Endothelial cell of umbilical vein (primary cell): ENCODE measurements at regions not wholly inside any gene's neighbourhood (a gene's known extent, or its start where the extent isn't known, plus 50 kb on each side); places are given as distances from the start of the nearest gene placed in this dataset.

Experiments used
- BruUV-seq: library from RNA; stranded (reverse); fragments of 400-500 nt; replicated peaks from 2 replicates; lab custom pipeline; 2021; lab: Mats Ljungman, UMichigan
- CTCF ChIA-PET: fragments of 300-600, 350-600 bp; sonication (Branson Sonifier 250); formaldehyde crosslinking; loops from one replicate; lab custom pipeline; 2021; ENCODE audit warnings: antibody characterized with exemption, inconsistent platforms; lab: Charles Lee
- POLR2A ChIA-PET: fragments of 300-600, 350-600 bp; sonication (Branson Sonifier 250); formaldehyde crosslinking; loops from one replicate; lab custom pipeline; 2021; ENCODE audit warnings: antibody characterized with exemption, inconsistent platforms; lab: Charles Lee
- DNase-seq: peaks from one replicate; pipeline ENCODE4 v3.0.0-alpha.2; 2011; ENCODE audit warnings: low read depth, low spot score
- FAIRE-seq: peaks from 2 replicates; lab custom pipeline; 2011; peaks lifted over from hg19 to GRCh38; lab: Jason Lieb, UNC
- H2AFZ ChIP-seq: 2 replicates; pipeline ENCODE4 v1.6.0; 2012; ENCODE audit warnings: low read depth, low read length, control low read depth, inconsistent platforms
- H3K27ac ChIP-seq: 2 replicates; pipeline ENCODE4 v1.5.1; 2011; ENCODE audit warnings: low read depth, mild to moderate bottlenecking, control low read depth, low read length, moderate library complexity; ENCODE audit not compliant: insufficient read depth
- H3K27me3 ChIP-seq, 2 experiments: 2 replicates each; pipeline versions ENCODE4 v1.6.0 to v1.6.1; 2011; ENCODE audit warnings: low read length in 2 of 2, mixed read lengths in 1 of 2; ENCODE audit not compliant: control insufficient read depth in 2 of 2, insufficient read depth in 2 of 2
- H3K36me3 ChIP-seq, 2 experiments: 2 replicates in 1 of 2; 3 replicates in 1 of 2; pipeline ENCODE4 v1.5.1; 2011; ENCODE audit warnings: low read length in 2 of 2, mild to moderate bottlenecking in 1 of 2, moderate library complexity in 1 of 2; ENCODE audit not compliant: control insufficient read depth in 2 of 2, insufficient read depth in 2 of 2; ENCODE audit errors: extremely low read depth in 1 of 2
- H3K4me1 ChIP-seq: 3 replicates; pipeline ENCODE4 v1.5.1; 2011; ENCODE audit warnings: mild to moderate bottlenecking, low read length; ENCODE audit not compliant: control insufficient read depth, insufficient read depth; ENCODE audit errors: extremely low read depth
- H3K4me2 ChIP-seq: 2 replicates; pipeline ENCODE4 v1.6.1; 2011; ENCODE audit warnings: low read length, control low read depth, mixed read lengths; ENCODE audit not compliant: insufficient read depth
- H3K4me3 ChIP-seq, 3 experiments: fragments of 200-600 bp in 1 of 3; sonication (generic), shearing (Covaris generic) in 1 of 3; replicated peaks in 1 of 3; 2 replicates each; pipeline ENCODE4 v1.5.1; 2011 to 2016; ENCODE audit warnings: control low read depth in 3 of 3, low read length in 3 of 3, mild to moderate bottlenecking in 2 of 3, inconsistent platforms in 1 of 3, low read depth in 1 of 3, moderate library complexity in 1 of 3; ENCODE audit not compliant: insufficient read depth in 1 of 3
- H3K79me2 ChIP-seq: 2 replicates; pipeline ENCODE4 v1.6.0; 2012; ENCODE audit warnings: low read length, inconsistent platforms; ENCODE audit not compliant: control insufficient read depth, insufficient read depth
- H3K9ac ChIP-seq: replicated peaks from 2 replicates; pipeline ENCODE3; 2011; ENCODE audit warnings: low read length, control low read depth; ENCODE audit not compliant: insufficient read depth; ENCODE audit errors: extremely low read depth
- H3K9me1 ChIP-seq: replicated peaks from 3 replicates; pipeline ENCODE4 v1.6.0; 2011; ENCODE audit warnings: mild to moderate bottlenecking, low read length; ENCODE audit not compliant: control insufficient read depth, insufficient read depth; ENCODE audit errors: extremely low read depth
- H3K9me3 ChIP-seq: replicated peaks from 2 replicates; pipeline ENCODE4 v1.5.1; 2012; ENCODE audit warnings: low read length, inconsistent platforms; ENCODE audit not compliant: control insufficient read depth, insufficient read depth
- H4K20me1 ChIP-seq: replicated peaks from 2 replicates; pipeline ENCODE3; 2011; ENCODE audit warnings: mild to moderate bottlenecking, low read length; ENCODE audit not compliant: control insufficient read depth, insufficient read depth; ENCODE audit errors: extremely low read depth
- EZH2 ChIP-seq: IDR thresholded peaks from 2 replicates; pipeline ENCODE4 v1.6.1; 2012; ENCODE audit warnings: borderline replicate concordance, low read depth, mild to moderate bottlenecking, moderate library complexity, low read length, inconsistent platforms; ENCODE audit not compliant: severe bottlenecking
- FOS ChIP-seq: IDR thresholded peaks from 2 replicates; pipeline ENCODE4 v1.6.1; 2011; ENCODE audit warnings: mild to moderate bottlenecking, low read length, moderate library complexity, borderline replicate concordance; ENCODE audit not compliant: insufficient read depth
- GATA2 ChIP-seq: IDR thresholded peaks from 2 replicates; pipeline ENCODE4 v1.7.0; 2011; ENCODE audit warnings: low read depth, mild to moderate bottlenecking, moderate library complexity, mixed read lengths, low read length; ENCODE audit not compliant: insufficient read length, insufficient read depth
- JUN ChIP-seq: IDR thresholded peaks from 2 replicates; pipeline ENCODE4 v1.6.1; 2011; ENCODE audit warnings: borderline replicate concordance, low read depth; ENCODE audit not compliant: insufficient read length, insufficient read depth
- MAX ChIP-seq: IDR thresholded peaks from 2 replicates; pipeline ENCODE4 v1.6.1; 2011; ENCODE audit not compliant: insufficient read depth, insufficient read length
- MYC ChIP-seq: IDR thresholded peaks from one replicate; pipeline ENCODE4 v1.6.1; 2011; ENCODE audit warnings: mild to moderate bottlenecking, low read depth, low read length
- dilution Hi-C: fragments of 300-500 bp; cut with MboI; formaldehyde crosslinking; loops from one replicate; pipeline ENCODE4 v1.15.0; 2019; ENCODE audit warnings: low sequenced_read_pairs; ENCODE audit not compliant: extremely low pct_ligation_motif_present
- intact Hi-C: fragments of 100-400 bp; cut with micrococcal nuclease; formaldehyde crosslinking; loops from one replicate; pipeline ENCODE4 v1.10.0; 2022
- TF ChIP-seq, protein P1 (sequence below), 2 donors: IDR thresholded peaks; 1 replicate in 1 of 2; 2 replicates in 1 of 2; pipeline ENCODE4 v1.5.1; 2011; ENCODE audit warnings: low read length in 2 of 2, mild to moderate bottlenecking in 2 of 2, moderate library complexity in 2 of 2, control low read depth in 1 of 2, inconsistent platforms in 1 of 2, low read depth in 1 of 2; ENCODE audit not compliant: insufficient read depth in 1 of 2; ENCODE audit errors: extremely low read depth in 1 of 2

GRCh38 chr5:135776457-135776856, 58.0 kb upstream of the SLC25A48 start:
- BruUV-seq, result no TSS peak
- dilution Hi-C loops, result no loop called here

More at GRCh38 chr5:135776457-135776856, 58.0 kb upstream of the SLC25A48 start:
- H3K27me3 ChIP-seq, result no peaks in the 10 kb centered on the region
- H3K4me3 ChIP-seq, result no peak overlapping the region
- no peak overlapping the region for H3K9ac ChIP-seq
- intact Hi-C loops, result no loop called here
- H3K4me2 ChIP-seq, result no peak overlapping the region
- TF ChIP-seq FOS, result no peak
- no peak for TF ChIP-seq MYC
- TF ChIP-seq JUN, result no peak
- TF ChIP-seq EZH2, result no peak
- no peak for TF ChIP-seq GATA2
- no peak for TF ChIP-seq MAX
- TF ChIP-seq, protein P1, sequence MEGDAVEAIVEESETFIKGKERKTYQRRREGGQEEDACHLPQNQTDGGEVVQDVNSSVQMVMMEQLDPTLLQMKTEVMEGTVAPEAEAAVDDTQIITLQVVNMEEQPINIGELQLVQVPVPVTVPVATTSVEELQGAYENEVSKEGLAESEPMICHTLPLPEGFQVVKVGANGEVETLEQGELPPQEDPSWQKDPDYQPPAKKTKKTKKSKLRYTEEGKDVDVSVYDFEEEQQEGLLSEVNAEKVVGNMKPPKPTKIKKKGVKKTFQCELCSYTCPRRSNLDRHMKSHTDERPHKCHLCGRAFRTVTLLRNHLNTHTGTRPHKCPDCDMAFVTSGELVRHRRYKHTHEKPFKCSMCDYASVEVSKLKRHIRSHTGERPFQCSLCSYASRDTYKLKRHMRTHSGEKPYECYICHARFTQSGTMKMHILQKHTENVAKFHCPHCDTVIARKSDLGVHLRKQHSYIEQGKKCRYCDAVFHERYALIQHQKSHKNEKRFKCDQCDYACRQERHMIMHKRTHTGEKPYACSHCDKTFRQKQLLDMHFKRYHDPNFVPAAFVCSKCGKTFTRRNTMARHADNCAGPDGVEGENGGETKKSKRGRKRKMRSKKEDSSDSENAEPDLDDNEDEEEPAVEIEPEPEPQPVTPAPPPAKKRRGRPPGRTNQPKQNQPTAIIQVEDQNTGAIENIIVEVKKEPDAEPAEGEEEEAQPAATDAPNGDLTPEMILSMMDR (IDR thresholded peaks at IDR 0.05; ENCODE audit: extremely low read depth in 1 of 2, insufficient read depth in 1 of 2, low read depth in 1 of 2, low read length in 2 of 2), result no peak
- H3K9me3 ChIP-seq, result no peaks in the 10 kb centered on the region
- H3K36me3 ChIP-seq, result no peaks in the 10 kb centered on the region
- ChIA-PET POLR2A (no interaction called here), CTCF (no interaction called here)
- H4K20me1 ChIP-seq, result no peaks in the 10 kb centered on the region
- FAIRE-seq, result no peak
- H3K4me1 ChIP-seq, result no peaks in the 10 kb centered on the region
- no peak for DNase-seq
- no peak overlapping the region for H3K27ac ChIP-seq
- no peaks in the 10 kb centered on the region for H3K9me1 ChIP-seq
- H2AFZ ChIP-seq, result no peak overlapping the region
- H3K79me2 ChIP-seq, result no peaks in the 10 kb centered on the region
